ENCODE measurements at regions not wholly inside any gene's neighbourhood (a gene's known extent, or its start where the extent isn't known, plus 50 kb on each side); places are given as distances from the start of the nearest gene placed in this dataset.

GRCh38 chr4:4730249-4730648 is 129.2 kb upstream of the MSX1 start:
- ChIA-PET CTCF (no interaction called here), POLR2A (no interaction called here)
- Histone ChIP-seq H3K27ac (ENCODE audit: insufficient read depth in 1 of 2, low read depth in 1 of 2, low read length in 2 of 2, poor library complexity in 1 of 2, severe bottlenecking in 2 of 2) (no peak overlapping the region), H3K4me3 (ENCODE audit: control insufficient read depth in 1 of 7, extremely low read depth in 1 of 7, insufficient read depth in 4 of 7, low read depth in 2 of 7, low read length in 6 of 7) (no peak overlapping the region), H3K9me3 (ENCODE audit: control extremely low read depth in 1 of 5, control insufficient read depth in 4 of 5, insufficient read depth in 2 of 5, low read depth in 1 of 5, low read length in 4 of 5) (peaks cover 2 to 31% (median 21%) of the 10 kb centered on the region in 5 experiments), H3K4me1 (ENCODE audit: control extremely low read depth in 1 of 4, control insufficient read depth in 4 of 4, insufficient read depth in 4 of 4, low read length in 3 of 4) (no peaks in the 10 kb centered on the region), H3K27me3 (replicated peaks in 2 of 5; ENCODE audit: control insufficient read depth in 4 of 5, insufficient read depth in 5 of 5, low read length in 4 of 5) (no peaks in the 10 kb centered on the region), H3K36me3 (ENCODE audit: control insufficient read depth in 4 of 4, insufficient read depth in 4 of 4, low read length in 3 of 4) (no peaks in the 10 kb centered on the region)
- 96% methylated on average over 9 of the region's 11 CpGs for WGBS (ENCODE audit: insufficient coverage)
- no peak for DNase-seq

DNA sequence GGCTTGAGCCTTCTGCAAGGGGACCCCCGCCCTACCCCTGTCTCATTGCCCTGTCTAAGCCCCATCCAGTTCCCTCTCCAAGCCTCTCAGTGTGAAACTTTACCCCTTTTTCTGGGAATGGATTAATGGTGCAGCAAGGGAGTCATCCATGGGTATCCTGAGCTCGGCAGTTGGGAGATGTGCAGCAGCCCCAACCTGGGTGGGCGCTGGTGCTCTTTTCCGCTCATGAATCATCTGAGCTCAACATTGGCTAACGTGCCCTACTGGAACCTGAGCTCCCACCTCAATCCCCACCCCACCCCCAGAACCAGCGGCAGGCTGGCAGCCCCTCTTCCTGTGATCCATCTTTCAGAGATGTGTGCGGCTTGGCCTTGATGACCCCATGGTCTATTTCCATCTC is 130.3 kb upstream of the MSX1 start:
- Histone ChIP-seq H3K27me3 (replicated peaks in 2 of 5; ENCODE audit: control insufficient read depth in 4 of 5, insufficient read depth in 5 of 5, low read length in 4 of 5) (no peaks in the 10 kb centered on the region), H3K9me3 (ENCODE audit: control extremely low read depth in 1 of 5, control insufficient read depth in 4 of 5, insufficient read depth in 2 of 5, low read depth in 1 of 5, low read length in 4 of 5) (peaks cover 4 to 40% (median 21%) of the 10 kb centered on the region in 5 experiments), H3K4me3 (ENCODE audit: control insufficient read depth in 1 of 7, extremely low read depth in 1 of 7, insufficient read depth in 4 of 7, low read depth in 2 of 7, low read length in 6 of 7) (no peak overlapping the region), H3K36me3 (ENCODE audit: control insufficient read depth in 4 of 4, insufficient read depth in 4 of 4, low read length in 3 of 4) (no peaks in the 10 kb centered on the region), H3K27ac (ENCODE audit: insufficient read depth in 1 of 2, low read depth in 1 of 2, low read length in 2 of 2, poor library complexity in 1 of 2, severe bottlenecking in 2 of 2) (no peak overlapping the region), H3K4me1 (ENCODE audit: control extremely low read depth in 1 of 4, control insufficient read depth in 4 of 4, insufficient read depth in 4 of 4, low read length in 3 of 4) (no peaks in the 10 kb centered on the region)
- 100% methylated on average over 5 of the region's 7 CpGs for WGBS (ENCODE audit: insufficient coverage)
- ChIA-PET POLR2A (no interaction called here), CTCF (no interaction called here)
- no peak for DNase-seq

GRCh38 chr4:4727536-4727935 is 131.9 kb upstream of the MSX1 start:
- no CpG with 5 or more reads among the region's 1 CpG for WGBS (ENCODE audit: insufficient coverage)
- Histone ChIP-seq H3K4me3 (ENCODE audit: control insufficient read depth in 1 of 7, extremely low read depth in 1 of 7, insufficient read depth in 4 of 7, low read depth in 2 of 7, low read length in 6 of 7) (no peak overlapping the region), H3K4me1 (ENCODE audit: control extremely low read depth in 1 of 4, control insufficient read depth in 4 of 4, insufficient read depth in 4 of 4, low read length in 3 of 4) (no peaks in the 10 kb centered on the region), H3K9me3 (ENCODE audit: control extremely low read depth in 1 of 5, control insufficient read depth in 4 of 5, insufficient read depth in 2 of 5, low read depth in 1 of 5, low read length in 4 of 5) (peaks cover 4 to 53% (median 29%) of the 10 kb centered on the region in 5 experiments), H3K36me3 (ENCODE audit: control insufficient read depth in 4 of 4, insufficient read depth in 4 of 4, low read length in 3 of 4) (no peaks in the 10 kb centered on the region), H3K27me3 (replicated peaks in 2 of 5; ENCODE audit: control insufficient read depth in 4 of 5, insufficient read depth in 5 of 5, low read length in 4 of 5) (no peaks in the 10 kb centered on the region), H3K27ac (ENCODE audit: insufficient read depth in 1 of 2, low read depth in 1 of 2, low read length in 2 of 2, poor library complexity in 1 of 2, severe bottlenecking in 2 of 2) (no peak overlapping the region)
- DNase-seq, result no peak
- ChIA-PET CTCF (no interaction called here), POLR2A (no interaction called here)

DNA sequence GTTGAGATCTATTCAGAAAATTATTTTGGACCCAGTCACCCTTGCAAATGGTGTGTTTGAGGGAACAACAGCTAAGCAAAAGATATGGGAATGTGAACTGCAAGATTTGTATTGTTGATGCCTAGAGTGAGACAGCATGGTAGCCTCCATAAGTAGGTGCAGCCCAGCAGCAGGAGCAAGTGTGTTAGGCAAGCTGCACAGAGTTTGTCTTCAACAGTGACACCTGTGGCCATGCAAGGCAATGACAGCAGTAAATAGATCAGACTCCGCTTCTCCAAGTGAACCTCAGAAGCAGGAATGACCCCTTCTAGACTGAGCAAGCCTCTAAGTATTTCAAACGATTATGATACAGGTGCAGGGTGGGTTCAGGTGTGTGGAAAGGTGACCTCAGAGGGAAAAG is 133.4 kb upstream of the MSX1 start:
- peak; percentile 5 to 10 (median 10) for DNase-seq
- Histone ChIP-seq H3K9me3 (ENCODE audit: control extremely low read depth in 1 of 5, control insufficient read depth in 4 of 5, insufficient read depth in 2 of 5, low read depth in 1 of 5, low read length in 4 of 5) (peaks cover 4 to 53% (median 28%) of the 10 kb centered on the region in 5 experiments), H3K4me1 (ENCODE audit: control extremely low read depth in 1 of 4, control insufficient read depth in 4 of 4, insufficient read depth in 4 of 4, low read length in 3 of 4) (no peaks in the 10 kb centered on the region), H3K27me3 (replicated peaks in 2 of 5; ENCODE audit: control insufficient read depth in 4 of 5, insufficient read depth in 5 of 5, low read length in 4 of 5) (no peaks in the 10 kb centered on the region), H3K27ac (ENCODE audit: insufficient read depth in 1 of 2, low read depth in 1 of 2, low read length in 2 of 2, poor library complexity in 1 of 2, severe bottlenecking in 2 of 2) (no peak overlapping the region), H3K4me3 (ENCODE audit: control insufficient read depth in 1 of 7, extremely low read depth in 1 of 7, insufficient read depth in 4 of 7, low read depth in 2 of 7, low read length in 6 of 7) (peak overlapping the region in 1 of 7 experiments; percentile 39), H3K36me3 (ENCODE audit: control insufficient read depth in 4 of 4, insufficient read depth in 4 of 4, low read length in 3 of 4) (no peaks in the 10 kb centered on the region)
- ChIA-PET POLR2A (interaction anchor here (0.7 kb wide), 1 partner anchor 618 kb away, joined by 4 read pairs; no protein-coding TSS in a partner anchor), CTCF (no interaction called here)
- 100% methylated on average over 2 of the region's 2 CpGs for WGBS (ENCODE audit: insufficient coverage)

GRCh38 chr4:4724321-4724720 is 135.1 kb upstream of the MSX1 start:
- no peaks in the 10 kb centered on the region for H3K4me1 ChIP-seq (ENCODE audit: control extremely low read depth in 1 of 4, control insufficient read depth in 4 of 4, insufficient read depth in 4 of 4, low read length in 3 of 4)
- H3K36me3 ChIP-seq (ENCODE audit: control insufficient read depth in 4 of 4, insufficient read depth in 4 of 4, low read length in 3 of 4), result no peaks in the 10 kb centered on the region
- no peak overlapping the region for H3K27ac ChIP-seq (ENCODE audit: insufficient read depth in 1 of 2, low read depth in 1 of 2, low read length in 2 of 2, poor library complexity in 1 of 2, severe bottlenecking in 2 of 2)
- 100% methylated on average over 2 of the region's 4 CpGs for WGBS (ENCODE audit: insufficient coverage)
- ChIA-PET CTCF (no interaction called here), POLR2A (no interaction called here)
- no peak overlapping the region for H3K4me3 ChIP-seq (ENCODE audit: control insufficient read depth in 1 of 7, extremely low read depth in 1 of 7, insufficient read depth in 4 of 7, low read depth in 2 of 7, low read length in 6 of 7)
- peaks cover 4 to 45% (median 28%) of the 10 kb centered on the region in 5 experiments for H3K9me3 ChIP-seq (ENCODE audit: control extremely low read depth in 1 of 5, control insufficient read depth in 4 of 5, insufficient read depth in 2 of 5, low read depth in 1 of 5, low read length in 4 of 5)
- no peak for DNase-seq
- H3K27me3 ChIP-seq (replicated peaks in 2 of 5; ENCODE audit: control insufficient read depth in 4 of 5, insufficient read depth in 5 of 5, low read length in 4 of 5), result no peaks in the 10 kb centered on the region

- WGBS (ENCODE audit: insufficient coverage), result no CpG with 5 or more reads among the region's 5 CpGs
- no peaks in the 10 kb centered on the region for H3K36me3 ChIP-seq (ENCODE audit: control insufficient read depth in 4 of 4, insufficient read depth in 4 of 4, low read length in 3 of 4)
- no peak overlapping the region for H3K4me3 ChIP-seq (ENCODE audit: control insufficient read depth in 1 of 7, extremely low read depth in 1 of 7, insufficient read depth in 4 of 7, low read depth in 2 of 7, low read length in 6 of 7)
- no peaks in the 10 kb centered on the region for H3K27me3 ChIP-seq (replicated peaks in 2 of 5; ENCODE audit: control insufficient read depth in 4 of 5, insufficient read depth in 5 of 5, low read length in 4 of 5)
- peaks cover 4 to 36% (median 19%) of the 10 kb centered on the region in 5 experiments for H3K9me3 ChIP-seq (ENCODE audit: control extremely low read depth in 1 of 5, control insufficient read depth in 4 of 5, insufficient read depth in 2 of 5, low read depth in 1 of 5, low read length in 4 of 5)
- POLR2A ChIA-PET, result no interaction called here
- H3K4me1 ChIP-seq (ENCODE audit: control extremely low read depth in 1 of 4, control insufficient read depth in 4 of 4, insufficient read depth in 4 of 4, low read length in 3 of 4), result no peaks in the 10 kb centered on the region
- DNase-seq, result no peak
- no peak overlapping the region for H3K27ac ChIP-seq (ENCODE audit: insufficient read depth in 1 of 2, low read depth in 1 of 2, low read length in 2 of 2, poor library complexity in 1 of 2, severe bottlenecking in 2 of 2)
- CTCF ChIA-PET, result no interaction called here
These were observed 137.8 kb upstream of the MSX1 start for GRCh38 chr4:4721636-4722035.

- ChIA-PET POLR2A (no interaction called here), CTCF (no interaction called here)
- 100% methylated on average over 4 of the region's 6 CpGs for WGBS (ENCODE audit: insufficient coverage)
These were observed 138.8 kb upstream of the MSX1 start for GRCh38 chr4:4720646-4721045.

More at GRCh38 chr4:4720646-4721045, 138.8 kb upstream of the MSX1 start:
- no peak overlapping the region for H3K4me3 ChIP-seq (ENCODE audit: control insufficient read depth in 1 of 7, extremely low read depth in 1 of 7, insufficient read depth in 4 of 7, low read depth in 2 of 7, low read length in 6 of 7)
- no peaks in the 10 kb centered on the region for H3K36me3 ChIP-seq (ENCODE audit: control insufficient read depth in 4 of 4, insufficient read depth in 4 of 4, low read length in 3 of 4)
- H3K9me3 ChIP-seq (ENCODE audit: control extremely low read depth in 1 of 5, control insufficient read depth in 4 of 5, insufficient read depth in 2 of 5, low read depth in 1 of 5, low read length in 4 of 5), result peaks cover 3 to 26% (median 11%) of the 10 kb centered on the region in 5 experiments
- no peak overlapping the region for H3K27ac ChIP-seq (ENCODE audit: insufficient read depth in 1 of 2, low read depth in 1 of 2, low read length in 2 of 2, poor library complexity in 1 of 2, severe bottlenecking in 2 of 2)
- H3K27me3 ChIP-seq (replicated peaks in 2 of 5; ENCODE audit: control insufficient read depth in 4 of 5, insufficient read depth in 5 of 5, low read length in 4 of 5), result no peaks in the 10 kb centered on the region
- DNase-seq, result no peak
- H3K4me1 ChIP-seq (ENCODE audit: control extremely low read depth in 1 of 4, control insufficient read depth in 4 of 4, insufficient read depth in 4 of 4, low read length in 3 of 4), result no peaks in the 10 kb centered on the region
